ENCODE measurements at regions not wholly inside any gene's neighbourhood (a gene's known extent, or its start where the extent isn't known, plus 50 kb on each side); places are given as distances from the start of the nearest gene placed in this dataset.

DNA sequence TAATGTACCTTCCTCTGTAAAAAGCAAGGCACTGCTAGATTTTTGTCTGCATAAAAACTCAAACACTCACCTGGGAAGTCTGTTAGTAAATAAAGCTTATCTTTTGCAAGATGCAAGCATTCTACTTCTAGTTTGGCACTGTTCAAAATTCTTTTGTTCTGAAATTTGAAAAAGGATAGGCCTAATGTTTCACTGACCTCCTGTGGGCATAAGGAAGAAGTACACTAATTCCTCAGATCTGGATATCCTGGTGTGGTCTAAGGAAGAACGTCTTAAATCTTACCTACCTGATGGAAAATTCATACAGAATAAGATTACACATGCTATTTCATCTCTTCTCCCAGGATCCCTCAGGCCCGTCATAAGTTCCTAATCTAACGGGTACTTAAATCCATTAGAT lies 93.5 kb upstream of the CAMK1G start:
- no peak for DNase-seq (ENCODE audit: insufficient read length, low spot score)
- FAIRE-seq: no peak
- TF ChIP-seq, protein P1, sequence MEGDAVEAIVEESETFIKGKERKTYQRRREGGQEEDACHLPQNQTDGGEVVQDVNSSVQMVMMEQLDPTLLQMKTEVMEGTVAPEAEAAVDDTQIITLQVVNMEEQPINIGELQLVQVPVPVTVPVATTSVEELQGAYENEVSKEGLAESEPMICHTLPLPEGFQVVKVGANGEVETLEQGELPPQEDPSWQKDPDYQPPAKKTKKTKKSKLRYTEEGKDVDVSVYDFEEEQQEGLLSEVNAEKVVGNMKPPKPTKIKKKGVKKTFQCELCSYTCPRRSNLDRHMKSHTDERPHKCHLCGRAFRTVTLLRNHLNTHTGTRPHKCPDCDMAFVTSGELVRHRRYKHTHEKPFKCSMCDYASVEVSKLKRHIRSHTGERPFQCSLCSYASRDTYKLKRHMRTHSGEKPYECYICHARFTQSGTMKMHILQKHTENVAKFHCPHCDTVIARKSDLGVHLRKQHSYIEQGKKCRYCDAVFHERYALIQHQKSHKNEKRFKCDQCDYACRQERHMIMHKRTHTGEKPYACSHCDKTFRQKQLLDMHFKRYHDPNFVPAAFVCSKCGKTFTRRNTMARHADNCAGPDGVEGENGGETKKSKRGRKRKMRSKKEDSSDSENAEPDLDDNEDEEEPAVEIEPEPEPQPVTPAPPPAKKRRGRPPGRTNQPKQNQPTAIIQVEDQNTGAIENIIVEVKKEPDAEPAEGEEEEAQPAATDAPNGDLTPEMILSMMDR (IDR thresholded peaks at IDR 0.05; ENCODE audit: insufficient read depth, missing control alignments): peak; percentile 25

DNA sequence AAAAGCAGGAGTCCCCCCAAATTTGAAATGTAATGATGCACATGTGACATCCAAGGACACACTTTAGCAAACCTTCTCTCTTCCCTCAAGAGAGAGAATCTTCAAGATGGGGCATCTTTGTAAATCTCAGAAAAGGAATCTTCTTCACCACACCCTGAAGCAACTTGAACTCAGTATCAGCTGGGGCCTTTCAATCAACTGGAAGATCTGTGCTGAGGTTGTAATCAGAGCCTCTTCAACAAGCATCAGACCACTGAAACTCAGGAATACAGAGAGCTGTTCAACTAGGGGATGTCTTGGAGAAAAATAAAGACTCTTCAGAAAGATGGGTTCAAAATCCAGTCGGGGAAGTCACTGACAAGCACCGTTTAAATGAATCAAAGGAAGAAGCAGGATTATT lies 92.5 kb upstream of the CAMK1G start:
- no peak for DNase-seq (ENCODE audit: insufficient read length, low spot score)
- no peak for FAIRE-seq
- TF ChIP-seq, protein P1 (IDR thresholded peaks at IDR 0.05; ENCODE audit: insufficient read depth, missing control alignments): no peak

DNA sequence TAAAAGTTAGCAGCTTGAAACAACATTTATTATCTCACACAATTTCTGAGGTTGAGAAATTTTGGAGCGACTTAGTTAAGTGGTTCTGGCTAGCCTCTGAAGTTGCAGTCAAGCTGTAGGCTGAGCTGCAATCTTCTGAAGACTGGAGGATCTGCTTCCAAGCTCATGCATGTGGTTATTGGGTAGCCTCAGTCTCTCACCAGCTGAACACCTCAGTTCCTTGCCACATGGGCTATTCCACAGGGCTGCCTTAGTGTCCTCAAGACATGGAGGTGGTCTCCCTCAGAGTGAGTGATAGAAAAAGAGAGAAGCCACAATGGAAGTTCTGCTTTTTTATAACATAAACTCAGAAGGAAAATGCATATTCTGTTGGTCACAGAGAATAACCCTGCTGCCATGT lies 92.0 kb upstream of the CAMK1G start:
- TF ChIP-seq, protein P1 (IDR thresholded peaks at IDR 0.05; ENCODE audit: insufficient read depth, missing control alignments): no peak
- FAIRE-seq (no peak), DNase-seq (ENCODE audit: insufficient read length, low spot score) (no peak)

DNA sequence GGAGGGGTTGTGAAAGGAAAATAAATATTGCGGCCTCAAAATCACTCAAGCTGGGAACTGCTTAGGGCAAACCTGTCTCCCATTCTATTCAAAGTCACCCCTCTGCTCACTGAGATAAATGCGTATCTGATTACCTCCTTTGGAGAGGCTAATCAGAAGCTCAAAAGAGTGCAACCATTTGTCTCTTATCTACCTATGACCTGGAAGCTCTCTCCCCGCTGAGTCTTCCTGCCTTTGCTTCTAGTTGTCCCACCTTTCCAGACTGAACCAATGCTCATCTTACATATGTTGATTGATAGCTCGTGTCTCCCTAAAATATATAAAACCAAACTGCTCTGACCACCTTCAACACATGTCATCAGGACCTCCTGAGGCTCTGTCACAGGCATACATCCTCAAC lies 91.6 kb upstream of the CAMK1G start:
- DNase-seq (ENCODE audit: insufficient read length, low spot score) (no peak), FAIRE-seq (no peak)
- TF ChIP-seq, protein P1 (IDR thresholded peaks at IDR 0.05; ENCODE audit: insufficient read depth, missing control alignments): no peak

DNA sequence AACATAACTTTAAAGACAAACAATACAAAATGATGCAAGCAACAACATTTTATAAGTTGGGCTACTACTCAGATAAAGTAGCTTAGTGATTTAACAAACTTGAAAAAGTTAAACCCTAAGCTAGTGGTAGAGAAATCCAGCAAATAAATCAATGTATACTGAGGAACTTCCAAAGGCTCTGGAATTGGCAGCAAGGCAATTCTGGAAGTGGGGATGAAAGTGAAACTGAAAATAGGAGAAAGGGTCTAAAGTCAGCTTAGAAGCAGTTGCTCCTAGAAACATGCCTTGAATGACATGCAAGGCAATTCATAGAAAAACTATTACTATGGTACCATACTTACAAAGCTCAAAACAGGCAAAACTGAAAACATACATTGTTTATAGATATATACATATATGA lies 90.0 kb upstream of the CAMK1G start:
- FAIRE-seq: no peak
- TF ChIP-seq, protein P1 (IDR thresholded peaks at IDR 0.05; ENCODE audit: insufficient read depth, missing control alignments): no peak
- no peak for DNase-seq (ENCODE audit: insufficient read length, low spot score)

DNA sequence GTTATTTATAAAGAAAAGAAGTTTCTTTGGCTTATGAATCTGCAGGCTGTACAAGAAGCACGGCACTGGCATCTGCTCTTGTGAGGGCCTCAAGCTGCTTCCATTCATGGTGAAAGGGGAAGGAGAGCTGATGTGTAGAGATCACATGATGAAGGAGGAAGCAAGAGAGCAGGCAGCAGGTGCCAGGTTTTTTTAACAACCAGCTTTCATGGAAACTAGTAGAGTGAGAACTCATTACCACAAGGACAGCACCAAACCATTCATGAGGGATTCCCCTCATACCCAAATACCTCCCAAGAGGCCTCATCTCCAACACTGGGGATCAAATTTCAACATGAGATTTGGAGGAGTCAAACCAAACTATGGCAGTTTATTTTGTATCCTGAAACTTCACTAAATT lies 85.8 kb upstream of the CAMK1G start:
- no peak for DNase-seq (ENCODE audit: insufficient read length, low spot score)
- FAIRE-seq: no peak
- TF ChIP-seq, protein P1 (IDR thresholded peaks at IDR 0.05; ENCODE audit: insufficient read depth, missing control alignments): no peak

DNA sequence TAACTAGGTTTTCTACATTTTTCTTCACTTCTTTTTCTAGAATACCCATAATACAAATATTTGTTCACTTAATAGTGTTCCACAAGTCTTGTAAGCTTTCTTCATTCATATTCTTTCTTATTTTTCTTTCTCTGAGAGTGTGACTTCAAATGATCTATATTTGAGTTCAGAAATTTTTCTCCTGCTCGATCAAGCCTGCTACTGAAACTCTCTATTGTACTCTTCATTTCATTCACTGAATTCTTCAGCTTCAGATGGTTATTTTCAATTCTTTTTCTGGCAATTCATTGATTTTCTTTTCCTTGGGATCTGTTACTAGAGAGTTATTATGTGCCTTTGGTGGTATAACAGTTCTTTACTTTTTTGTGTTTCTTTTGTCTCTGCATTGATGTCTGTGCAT lies 82.5 kb upstream of the CAMK1G start:
- TF ChIP-seq, protein P1 (IDR thresholded peaks at IDR 0.05; ENCODE audit: insufficient read depth, missing control alignments): no peak
- no peak for FAIRE-seq
- DNase-seq (ENCODE audit: insufficient read length, low spot score): no peak
